ENCODE measurements at regions not wholly inside any gene's neighbourhood (a gene's known extent, or its start where the extent isn't known, plus 50 kb on each side); places are given as distances from the start of the nearest gene placed in this dataset.
"Not testable (repeated sequence)": the region's sequence is repeated elsewhere in the genome, so short reads cannot be mapped to it uniquely, and the experiment has no call there.

DNA sequence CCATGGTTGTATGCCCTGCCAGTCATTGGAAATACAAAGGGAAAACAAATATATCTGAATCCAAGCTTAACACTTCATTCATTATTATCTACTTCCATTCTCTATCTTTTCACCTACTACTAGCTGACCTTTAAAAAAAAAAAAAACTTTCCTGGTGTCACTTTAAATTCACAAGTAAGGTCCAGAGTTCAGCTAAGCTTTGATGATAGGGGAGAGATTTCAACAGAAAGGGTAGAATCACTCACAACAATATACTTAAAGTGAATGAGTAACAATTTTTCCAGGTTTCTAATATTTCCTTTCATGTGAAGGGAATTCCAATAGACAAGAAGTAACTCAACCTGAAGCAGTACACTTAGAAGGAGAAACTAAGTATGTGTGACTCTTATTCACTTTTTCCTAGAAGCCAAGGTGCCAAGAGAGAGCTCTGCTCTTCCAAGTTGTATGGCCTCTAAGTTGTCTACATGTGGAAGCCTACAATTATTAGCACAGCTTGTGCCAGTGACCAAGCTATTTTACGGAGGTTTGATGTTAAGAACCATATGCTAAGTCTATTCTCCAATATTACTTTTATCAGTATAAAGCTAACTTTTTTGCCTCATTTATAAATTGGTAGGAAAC lies 371.7 kb downstream of the TENT5A start:
- Histone ChIP-seq H3K9ac (ENCODE audit: insufficient read length) (no peak overlapping the region), H3K36me3 (ENCODE audit: insufficient read depth, low read length) (no peaks in the 10 kb centered on the region), H3K4me3 (no peak overlapping the region), H3K9me3 (ENCODE audit: low read depth, low read length) (no peaks in the 10 kb centered on the region), H3K27ac (no peak overlapping the region)
- DNase-seq (ENCODE audit: low read depth, low spot score): no peak
- TF ChIP-seq FOXP2 (optimal IDR thresholded peaks at IDR 0.05; ENCODE audit: control extremely low read depth, extremely low read length, insufficient read depth) (no peak), EZH2 (IDR thresholded peaks at IDR 0.05) (no peak), POLR2AphosphoS5 (IDR thresholded peaks at IDR 0.05; ENCODE audit: borderline replicate concordance, low read depth, low read length) (no peak)

- Histone ChIP-seq H3K9me3 (ENCODE audit: low read depth, low read length) (no peaks in the 10 kb centered on the region), H3K27ac (no peak overlapping the region), H3K9ac (ENCODE audit: insufficient read length) (no peak overlapping the region), H3K36me3 (ENCODE audit: insufficient read depth, low read length) (no peaks in the 10 kb centered on the region), H3K4me3 (no peak overlapping the region)
- DNase-seq (ENCODE audit: low read depth, low spot score): no peak
- no peak for TF ChIP-seq FOXP2 (optimal IDR thresholded peaks at IDR 0.05; ENCODE audit: control extremely low read depth, extremely low read length, insufficient read depth)
- no peak for TF ChIP-seq POLR2AphosphoS5 (IDR thresholded peaks at IDR 0.05; ENCODE audit: borderline replicate concordance, low read depth, low read length)
- no peak for TF ChIP-seq EZH2 (IDR thresholded peaks at IDR 0.05)
Measured at GRCh38 chr6:81376745-81377144, 375.7 kb downstream of the TENT5A start.

GRCh38 chr6:81373414-81373813 lies 379.1 kb downstream of the TENT5A start:
- DNase-seq (ENCODE audit: low read depth, low spot score): no peak
- Histone ChIP-seq H3K9me3 (ENCODE audit: low read depth, low read length) (no peaks in the 10 kb centered on the region), H3K9ac (ENCODE audit: insufficient read length) (no peak overlapping the region), H3K36me3 (ENCODE audit: insufficient read depth, low read length) (no peaks in the 10 kb centered on the region), H3K27ac (no peak overlapping the region), H3K4me3 (no peak overlapping the region)
- TF ChIP-seq POLR2AphosphoS5 (IDR thresholded peaks at IDR 0.05; ENCODE audit: borderline replicate concordance, low read depth, low read length) (no peak), FOXP2 (optimal IDR thresholded peaks at IDR 0.05; ENCODE audit: control extremely low read depth, extremely low read length, insufficient read depth) (no peak), EZH2 (IDR thresholded peaks at IDR 0.05) (no peak)

- DNase-seq (ENCODE audit: low read depth, low spot score): no peak
- Histone ChIP-seq H3K27ac (no peak overlapping the region), H3K36me3 (ENCODE audit: insufficient read depth, low read length) (no peaks in the 10 kb centered on the region), H3K9me3 (ENCODE audit: low read depth, low read length) (no peaks in the 10 kb centered on the region), H3K9ac (ENCODE audit: insufficient read length) (no peak overlapping the region), H3K4me3 (no peak overlapping the region)
- TF ChIP-seq FOXP2 (optimal IDR thresholded peaks at IDR 0.05; ENCODE audit: control extremely low read depth, extremely low read length, insufficient read depth): no peak
- TF ChIP-seq POLR2AphosphoS5 (IDR thresholded peaks at IDR 0.05; ENCODE audit: borderline replicate concordance, low read depth, low read length): no peak
- no peak for TF ChIP-seq EZH2 (IDR thresholded peaks at IDR 0.05)
Measured at GRCh38 chr6:81371930-81372329, 380.6 kb downstream of the TENT5A start.

DNA sequence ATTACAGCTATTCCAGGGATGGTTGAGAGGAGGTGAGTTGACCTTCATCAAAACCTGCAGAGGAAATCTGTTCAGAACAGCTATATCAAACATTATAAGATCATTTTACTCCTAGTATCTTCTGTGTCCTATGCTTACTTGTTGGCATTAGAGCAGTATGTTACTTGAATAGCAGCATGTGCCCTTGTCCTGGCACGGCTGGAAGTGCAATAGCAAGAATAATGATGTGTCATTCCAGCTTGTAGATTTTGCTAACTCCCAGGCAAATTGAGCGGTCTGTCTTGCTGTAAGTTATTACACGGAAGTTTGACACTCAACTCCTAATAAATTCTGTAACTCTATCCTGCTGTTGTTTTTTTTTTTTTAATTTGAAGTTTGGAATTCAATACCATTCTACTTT lies 385.5 kb downstream of the TENT5A start:
- Histone ChIP-seq H3K36me3 (ENCODE audit: insufficient read depth, low read length) (no peaks in the 10 kb centered on the region), H3K4me3 (no peak overlapping the region), H3K27ac (no peak overlapping the region), H3K9me3 (ENCODE audit: low read depth, low read length) (no peaks in the 10 kb centered on the region), H3K9ac (ENCODE audit: insufficient read length) (no peak overlapping the region)
- TF ChIP-seq EZH2 (IDR thresholded peaks at IDR 0.05) (no peak), FOXP2 (optimal IDR thresholded peaks at IDR 0.05; ENCODE audit: control extremely low read depth, extremely low read length, insufficient read depth) (no peak), POLR2AphosphoS5 (IDR thresholded peaks at IDR 0.05; ENCODE audit: borderline replicate concordance, low read depth, low read length) (no peak)
- no peak for DNase-seq (ENCODE audit: low read depth, low spot score)

- Histone ChIP-seq H3K36me3 (ENCODE audit: insufficient read depth, low read length) (no peaks in the 10 kb centered on the region), H3K4me3 (no peak overlapping the region), H3K27ac (no peak overlapping the region), H3K9ac (ENCODE audit: insufficient read length) (no peak overlapping the region), H3K9me3 (ENCODE audit: low read depth, low read length) (no peaks in the 10 kb centered on the region)
- DNase-seq (ENCODE audit: low read depth, low spot score): no peak
- TF ChIP-seq FOXP2 (optimal IDR thresholded peaks at IDR 0.05; ENCODE audit: control extremely low read depth, extremely low read length, insufficient read depth): no peak
- no peak for TF ChIP-seq POLR2AphosphoS5 (IDR thresholded peaks at IDR 0.05; ENCODE audit: borderline replicate concordance, low read depth, low read length)
- no peak for TF ChIP-seq EZH2 (IDR thresholded peaks at IDR 0.05)
Measured at GRCh38 chr6:81362246-81362645, 390.2 kb downstream of the TENT5A start.

DNA sequence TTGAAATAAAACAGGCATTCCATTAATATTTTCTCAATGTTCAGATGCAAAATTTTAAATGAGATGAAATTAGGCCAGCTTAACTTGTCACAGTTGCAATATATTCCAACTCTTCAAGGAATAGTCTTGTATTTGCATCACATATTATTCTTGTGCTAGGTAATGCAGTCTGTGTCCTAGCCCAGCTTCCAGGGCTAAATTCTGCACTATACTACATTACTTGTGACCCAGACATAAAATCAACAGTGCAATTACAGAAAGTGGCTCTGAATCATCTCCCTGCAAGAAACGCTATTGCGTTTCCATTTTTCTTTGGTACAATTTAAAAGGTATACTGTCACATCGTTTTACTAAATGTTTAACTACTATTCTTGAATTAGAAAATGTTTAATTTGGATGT lies 399.2 kb downstream of the TENT5A start:
- DNase-seq (ENCODE audit: low read depth, low spot score): no peak
- H3K36me3 ChIP-seq (ENCODE audit: insufficient read depth, low read length): no peaks in the 10 kb centered on the region
- no peak overlapping the region for H3K27ac ChIP-seq
- H3K4me3 ChIP-seq: no peak overlapping the region
- TF ChIP-seq EZH2 (IDR thresholded peaks at IDR 0.05) (no peak), POLR2AphosphoS5 (IDR thresholded peaks at IDR 0.05; ENCODE audit: borderline replicate concordance, low read depth, low read length) (no peak), FOXP2 (optimal IDR thresholded peaks at IDR 0.05; ENCODE audit: control extremely low read depth, extremely low read length, insufficient read depth) (no peak)
- no peak overlapping the region for H3K9ac ChIP-seq (ENCODE audit: insufficient read length)
- no peaks in the 10 kb centered on the region for H3K9me3 ChIP-seq (ENCODE audit: low read depth, low read length)

DNA sequence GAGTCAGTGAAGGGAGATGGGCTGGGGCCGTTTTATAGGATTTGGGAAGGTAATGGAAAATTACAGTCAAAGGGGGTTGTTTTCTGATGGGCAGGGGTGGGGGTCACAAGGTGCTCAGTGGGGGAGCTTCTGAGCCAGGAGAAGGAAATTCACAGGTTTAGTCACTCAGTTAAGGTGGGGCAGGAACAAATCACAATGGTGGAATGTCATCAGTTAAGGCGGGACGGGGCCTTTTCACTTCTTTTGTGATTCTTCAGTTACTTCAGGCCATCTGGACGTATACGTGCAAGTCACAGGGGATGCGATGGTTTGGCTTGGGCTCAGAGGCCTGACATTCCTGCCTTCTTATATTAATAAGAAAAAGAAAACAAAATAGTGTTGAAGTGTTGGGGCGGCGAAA lies 408.5 kb downstream of the TENT5A start:
- not testable (repeated sequence) for DNase-seq (ENCODE audit: low read depth, low spot score); H3K36me3 ChIP-seq (ENCODE audit: insufficient read depth, low read length); H3K27ac ChIP-seq; H3K9me3 ChIP-seq (ENCODE audit: low read depth, low read length); H3K4me3 ChIP-seq; H3K9ac ChIP-seq (ENCODE audit: insufficient read length)

DNA sequence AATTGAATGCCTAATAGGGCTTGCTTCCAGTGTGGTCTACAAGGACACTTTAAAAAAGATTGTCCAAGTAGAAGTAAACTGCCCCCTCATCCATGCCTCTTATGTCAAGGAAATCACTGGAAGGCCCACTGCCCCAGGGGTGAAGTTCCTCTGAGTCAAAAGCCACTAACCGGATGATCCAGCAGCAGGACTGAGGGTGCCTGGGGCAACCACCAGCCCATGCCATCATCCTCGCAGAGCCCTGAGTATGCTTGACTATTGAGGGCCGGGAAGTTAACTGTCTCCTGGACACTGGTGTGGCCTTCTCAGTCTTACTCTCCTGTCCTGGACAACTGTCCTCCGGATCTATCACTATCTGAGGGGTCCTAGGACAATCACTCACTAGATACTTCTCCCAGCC lies 411.5 kb downstream of the TENT5A start:
- Histone ChIP-seq H3K27ac (no peak overlapping the region), H3K36me3 (ENCODE audit: insufficient read depth, low read length) (no peaks in the 10 kb centered on the region), H3K4me3 (no peak overlapping the region), H3K9ac (ENCODE audit: insufficient read length) (no peak overlapping the region), H3K9me3 (ENCODE audit: low read depth, low read length) (no peaks in the 10 kb centered on the region)
- TF ChIP-seq EZH2 (IDR thresholded peaks at IDR 0.05): no peak
- TF ChIP-seq FOXP2 (optimal IDR thresholded peaks at IDR 0.05; ENCODE audit: control extremely low read depth, extremely low read length, insufficient read depth): no peak
- TF ChIP-seq POLR2AphosphoS5 (IDR thresholded peaks at IDR 0.05; ENCODE audit: borderline replicate concordance, low read depth, low read length): no peak
- DNase-seq (ENCODE audit: low read depth, low spot score): no peak
